ENCODE measurements at regions not wholly inside any gene's neighbourhood (a gene's known extent, or its start where the extent isn't known, plus 50 kb on each side); places are given as distances from the start of the nearest gene placed in this dataset.

DNA sequence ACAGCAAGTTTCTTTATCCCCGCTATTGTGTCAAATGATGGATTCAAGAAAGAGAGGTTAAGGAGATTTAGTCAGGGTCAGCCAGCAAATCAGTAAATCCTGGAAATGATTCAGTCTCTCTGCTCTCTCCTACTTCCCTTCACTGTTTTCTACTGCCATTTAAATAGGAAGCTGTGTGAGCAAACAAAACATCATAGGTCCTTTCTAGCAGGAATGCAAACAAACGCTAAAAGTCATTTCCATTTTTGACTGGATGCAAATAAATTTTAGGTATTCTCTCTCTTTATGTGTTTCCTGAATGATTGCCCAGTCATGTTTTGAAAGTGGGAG is 299.4 kb upstream of the RORA start:
- ChIA-PET POLR2A (no interaction called here), CTCF (no interaction called here)
- no peak for DNase-seq (ENCODE audit: low read depth)
- no peaks in the 10 kb centered on the region for H3K36me3 ChIP-seq (ENCODE audit: control insufficient read depth, insufficient read depth, low read length)
- TF ChIP-seq, protein P1, sequence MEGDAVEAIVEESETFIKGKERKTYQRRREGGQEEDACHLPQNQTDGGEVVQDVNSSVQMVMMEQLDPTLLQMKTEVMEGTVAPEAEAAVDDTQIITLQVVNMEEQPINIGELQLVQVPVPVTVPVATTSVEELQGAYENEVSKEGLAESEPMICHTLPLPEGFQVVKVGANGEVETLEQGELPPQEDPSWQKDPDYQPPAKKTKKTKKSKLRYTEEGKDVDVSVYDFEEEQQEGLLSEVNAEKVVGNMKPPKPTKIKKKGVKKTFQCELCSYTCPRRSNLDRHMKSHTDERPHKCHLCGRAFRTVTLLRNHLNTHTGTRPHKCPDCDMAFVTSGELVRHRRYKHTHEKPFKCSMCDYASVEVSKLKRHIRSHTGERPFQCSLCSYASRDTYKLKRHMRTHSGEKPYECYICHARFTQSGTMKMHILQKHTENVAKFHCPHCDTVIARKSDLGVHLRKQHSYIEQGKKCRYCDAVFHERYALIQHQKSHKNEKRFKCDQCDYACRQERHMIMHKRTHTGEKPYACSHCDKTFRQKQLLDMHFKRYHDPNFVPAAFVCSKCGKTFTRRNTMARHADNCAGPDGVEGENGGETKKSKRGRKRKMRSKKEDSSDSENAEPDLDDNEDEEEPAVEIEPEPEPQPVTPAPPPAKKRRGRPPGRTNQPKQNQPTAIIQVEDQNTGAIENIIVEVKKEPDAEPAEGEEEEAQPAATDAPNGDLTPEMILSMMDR (IDR thresholded peaks at IDR 0.05; ENCODE audit: insufficient read depth, low read depth, low read length): no peak
- no peak overlapping the region for H3K4me3 ChIP-seq (ENCODE audit: low read depth, low read length)
- no peaks in the 10 kb centered on the region for H3K27me3 ChIP-seq (ENCODE audit: control insufficient read depth, insufficient read depth, low read length)

DNA sequence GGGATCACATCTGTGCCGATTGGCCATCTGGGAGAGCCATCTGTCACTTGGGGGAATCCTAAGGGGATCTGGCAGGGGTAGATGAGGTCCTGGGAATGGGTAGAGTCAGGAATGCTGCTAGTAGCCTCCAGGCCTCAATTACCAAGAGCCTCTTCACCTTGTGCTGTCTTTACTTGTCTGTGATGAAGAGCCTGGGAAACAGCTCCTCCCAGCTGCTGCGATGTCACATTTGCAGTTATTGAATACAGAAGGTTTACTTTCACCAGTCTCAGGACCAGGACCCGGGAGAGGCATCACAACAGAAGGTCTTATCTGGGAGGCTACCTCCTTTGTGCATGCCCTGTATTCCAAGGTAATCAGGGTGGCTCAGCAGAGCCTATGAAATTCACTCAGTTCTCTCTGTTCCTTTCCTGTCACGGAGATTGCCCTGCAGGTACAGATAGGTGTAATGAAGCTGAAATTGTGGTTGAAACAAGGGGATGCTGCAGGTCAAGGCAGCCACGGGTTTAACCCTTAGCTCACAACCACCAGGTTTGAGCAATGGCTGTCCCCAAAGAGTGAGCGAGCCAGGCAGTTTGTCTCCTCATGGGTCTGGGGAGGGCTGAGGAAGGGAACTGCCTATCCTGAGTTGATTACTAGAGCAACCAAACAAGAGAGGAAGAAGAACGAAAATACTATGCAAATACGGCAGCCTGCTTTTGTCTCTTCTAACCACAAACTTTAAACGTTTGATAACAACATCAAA is 298.9 kb upstream of the RORA start:
- ChIA-PET CTCF (no interaction called here), POLR2A (no interaction called here)
- TF ChIP-seq, protein P1 (IDR thresholded peaks at IDR 0.05; ENCODE audit: insufficient read depth, low read depth, low read length): no peak
- no peak for DNase-seq (ENCODE audit: low read depth)
- Histone ChIP-seq H3K36me3 (ENCODE audit: control insufficient read depth, insufficient read depth, low read length) (no peaks in the 10 kb centered on the region), H3K27me3 (ENCODE audit: control insufficient read depth, insufficient read depth, low read length) (no peaks in the 10 kb centered on the region), H3K4me3 (ENCODE audit: low read depth, low read length) (no peak overlapping the region)

DNA sequence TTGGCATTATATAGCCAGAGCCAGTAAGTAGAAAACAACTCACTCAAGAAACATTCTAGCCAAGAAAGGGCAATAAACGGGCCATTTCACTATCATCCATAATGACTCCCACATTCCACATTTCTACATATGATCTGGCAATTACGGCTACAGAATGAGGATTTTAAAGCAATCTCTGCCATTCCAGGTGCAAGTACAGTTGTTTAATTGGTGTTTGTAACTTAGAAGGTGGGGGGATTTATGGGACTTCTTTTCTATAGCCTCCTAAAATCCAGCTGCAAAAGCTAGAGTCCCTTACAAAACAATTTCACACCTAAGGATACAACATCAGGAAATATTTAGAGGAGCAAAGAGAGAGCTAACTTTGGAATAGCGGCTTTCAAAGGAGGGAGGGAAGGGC is 295.4 kb upstream of the RORA start:
- Histone ChIP-seq H3K27me3 (ENCODE audit: control insufficient read depth, insufficient read depth, low read length) (no peaks in the 10 kb centered on the region), H3K4me3 (ENCODE audit: low read depth, low read length) (no peak overlapping the region), H3K36me3 (ENCODE audit: control insufficient read depth, insufficient read depth, low read length) (no peaks in the 10 kb centered on the region)
- ChIA-PET POLR2A (no interaction called here), CTCF (no interaction called here)
- TF ChIP-seq, protein P1 (IDR thresholded peaks at IDR 0.05; ENCODE audit: insufficient read depth, low read depth, low read length): no peak
- no peak for DNase-seq (ENCODE audit: low read depth)

DNA sequence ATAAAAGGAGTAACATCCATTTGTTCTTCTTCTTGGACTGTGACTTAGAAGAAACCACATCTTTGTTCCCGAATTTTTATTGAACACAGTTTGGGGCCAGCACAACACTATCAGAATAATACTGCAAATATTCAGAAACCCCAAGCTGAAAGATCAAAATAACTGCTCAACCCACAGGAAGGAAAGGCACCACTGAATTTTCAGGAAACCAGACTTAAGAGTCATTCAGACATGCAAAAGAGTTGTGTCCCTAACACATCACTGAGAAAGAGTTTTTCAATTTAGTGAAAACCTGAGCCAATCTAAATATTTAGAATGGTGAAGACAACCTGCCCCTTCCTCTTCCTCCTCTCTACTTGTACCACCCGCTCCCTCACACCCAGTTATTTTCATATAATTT is 295.0 kb upstream of the RORA start:
- ChIA-PET CTCF (no interaction called here), POLR2A (no interaction called here)
- Histone ChIP-seq H3K36me3 (ENCODE audit: control insufficient read depth, insufficient read depth, low read length) (no peaks in the 10 kb centered on the region), H3K27me3 (ENCODE audit: control insufficient read depth, insufficient read depth, low read length) (no peaks in the 10 kb centered on the region), H3K4me3 (ENCODE audit: low read depth, low read length) (no peak overlapping the region)
- no peak for DNase-seq (ENCODE audit: low read depth)
- TF ChIP-seq, protein P1 (IDR thresholded peaks at IDR 0.05; ENCODE audit: insufficient read depth, low read depth, low read length): no peak

DNA sequence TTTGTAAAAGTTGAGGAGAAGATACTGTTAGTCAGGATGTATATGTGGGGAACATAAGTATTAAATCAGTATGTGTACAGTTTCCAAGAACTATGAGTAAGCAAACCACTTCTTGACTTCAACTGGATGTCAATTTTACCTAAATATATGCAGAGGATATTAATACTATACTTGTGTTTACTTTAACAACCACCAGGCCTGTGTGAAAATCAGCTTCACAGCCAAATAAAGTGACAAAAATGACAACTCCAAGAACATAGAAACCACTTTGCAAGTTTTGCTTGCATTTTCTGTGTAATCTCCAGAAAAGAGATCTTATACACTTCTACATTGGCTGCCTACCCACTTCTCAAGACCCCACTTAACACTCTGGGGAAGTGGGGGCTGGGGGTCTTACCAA is 293.3 kb upstream of the RORA start:
- no peaks in the 10 kb centered on the region for H3K36me3 ChIP-seq (ENCODE audit: control insufficient read depth, insufficient read depth, low read length)
- TF ChIP-seq, protein P1 (IDR thresholded peaks at IDR 0.05; ENCODE audit: insufficient read depth, low read depth, low read length): no peak
- DNase-seq (ENCODE audit: low read depth): no peak
- ChIA-PET CTCF (no interaction called here), POLR2A (no interaction called here)
- H3K27me3 ChIP-seq (ENCODE audit: control insufficient read depth, insufficient read depth, low read length): no peaks in the 10 kb centered on the region
- H3K4me3 ChIP-seq (ENCODE audit: low read depth, low read length): no peak overlapping the region

Measured in BJ (cell line).